ENCODE measurements at regions not wholly inside any gene's neighbourhood (a gene's known extent, or its start where the extent isn't known, plus 50 kb on each side); places are given as distances from the start of the nearest gene placed in this dataset.

DNA sequence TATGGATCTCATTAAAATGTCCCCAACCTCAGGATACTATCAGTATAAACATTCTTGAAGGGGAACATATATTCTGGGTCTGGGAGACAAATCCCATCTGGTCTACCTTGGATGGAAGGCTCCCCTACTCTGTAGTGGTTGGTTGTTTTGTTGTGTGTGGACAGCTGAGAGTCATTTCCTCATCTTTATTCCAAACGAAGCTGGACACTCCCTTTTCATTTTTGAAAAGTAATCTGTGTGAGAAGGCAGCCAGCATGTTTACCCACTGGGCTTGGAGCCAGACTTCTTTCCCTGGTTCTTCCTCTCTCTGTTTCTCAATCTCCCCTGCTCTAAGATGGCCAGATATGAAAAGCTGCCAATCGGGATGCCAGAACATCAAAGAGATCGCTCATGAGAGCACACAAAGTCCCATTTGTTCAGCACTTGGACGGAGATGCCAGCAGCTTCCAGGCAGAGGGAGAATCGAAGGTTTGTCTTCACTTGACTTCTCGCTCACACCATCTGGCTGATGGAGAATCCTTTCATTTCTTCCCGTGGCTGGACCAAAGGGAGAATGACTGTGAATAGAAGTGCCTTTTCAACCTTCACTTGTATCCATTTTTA lies 108.1 kb upstream of the AGR3 start (continued):
- no peak; the same call in 1 of the 2 replicates for TF ChIP-seq ZNF460 (CRISPR knock-in tag; IDR thresholded peaks at IDR 0.05; ENCODE audit: borderline replicate concordance)
- no peak for TF ChIP-seq NFE2 (CRISPR knock-in tag; IDR thresholded peaks at IDR 0.05)
- peak; percentile 69; the same call in 1 of the 2 replicates for TF ChIP-seq ZNF136 (CRISPR knock-in tag; IDR thresholded peaks at IDR 0.05; ENCODE audit: low read depth)
- TF ChIP-seq, protein P1, sequence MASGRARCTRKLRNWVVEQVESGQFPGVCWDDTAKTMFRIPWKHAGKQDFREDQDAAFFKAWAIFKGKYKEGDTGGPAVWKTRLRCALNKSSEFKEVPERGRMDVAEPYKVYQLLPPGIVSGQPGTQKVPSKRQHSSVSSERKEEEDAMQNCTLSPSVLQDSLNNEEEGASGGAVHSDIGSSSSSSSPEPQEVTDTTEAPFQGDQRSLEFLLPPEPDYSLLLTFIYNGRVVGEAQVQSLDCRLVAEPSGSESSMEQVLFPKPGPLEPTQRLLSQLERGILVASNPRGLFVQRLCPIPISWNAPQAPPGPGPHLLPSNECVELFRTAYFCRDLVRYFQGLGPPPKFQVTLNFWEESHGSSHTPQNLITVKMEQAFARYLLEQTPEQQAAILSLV (CRISPR knock-in tag; IDR thresholded peaks at IDR 0.05; ENCODE audit: borderline replicate concordance) = 0 out of 2 replicates have a peak, but pooled peaks have one; percentile 35
- TF ChIP-seq EED (CRISPR knock-in tag; IDR thresholded peaks at IDR 0.05) = no peak
- peak; percentile 95 for TF ChIP-seq TEAD3 (CRISPR knock-in tag; optimal IDR thresholded peaks at IDR 0.05; ENCODE audit: borderline replicate concordance)
- TF ChIP-seq ZNF572 (CRISPR knock-in tag; IDR thresholded peaks at IDR 0.05) = no peak
- TF ChIP-seq, protein P2, sequence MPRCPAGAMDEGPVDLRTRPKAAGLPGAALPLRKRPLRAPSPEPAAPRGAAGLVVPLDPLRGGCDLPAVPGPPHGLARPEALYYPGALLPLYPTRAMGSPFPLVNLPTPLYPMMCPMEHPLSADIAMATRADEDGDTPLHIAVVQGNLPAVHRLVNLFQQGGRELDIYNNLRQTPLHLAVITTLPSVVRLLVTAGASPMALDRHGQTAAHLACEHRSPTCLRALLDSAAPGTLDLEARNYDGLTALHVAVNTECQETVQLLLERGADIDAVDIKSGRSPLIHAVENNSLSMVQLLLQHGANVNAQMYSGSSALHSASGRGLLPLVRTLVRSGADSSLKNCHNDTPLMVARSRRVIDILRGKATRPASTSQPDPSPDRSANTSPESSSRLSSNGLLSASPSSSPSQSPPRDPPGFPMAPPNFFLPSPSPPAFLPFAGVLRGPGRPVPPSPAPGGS (CRISPR knock-in tag; IDR thresholded peaks at IDR 0.05) = no peak
- TF ChIP-seq, protein P3, sequence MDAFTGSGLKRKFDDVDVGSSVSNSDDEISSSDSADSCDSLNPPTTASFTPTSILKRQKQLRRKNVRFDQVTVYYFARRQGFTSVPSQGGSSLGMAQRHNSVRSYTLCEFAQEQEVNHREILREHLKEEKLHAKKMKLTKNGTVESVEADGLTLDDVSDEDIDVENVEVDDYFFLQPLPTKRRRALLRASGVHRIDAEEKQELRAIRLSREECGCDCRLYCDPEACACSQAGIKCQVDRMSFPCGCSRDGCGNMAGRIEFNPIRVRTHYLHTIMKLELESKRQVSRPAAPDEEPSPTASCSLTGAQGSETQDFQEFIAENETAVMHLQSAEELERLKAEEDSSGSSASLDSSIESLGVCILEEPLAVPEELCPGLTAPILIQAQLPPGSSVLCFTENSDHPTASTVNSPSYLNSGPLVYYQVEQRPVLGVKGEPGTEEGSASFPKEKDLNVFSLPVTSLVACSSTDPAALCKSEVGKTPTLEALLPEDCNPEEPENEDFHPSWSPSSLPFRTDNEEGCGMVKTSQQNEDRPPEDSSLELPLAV (CRISPR knock-in tag; conservative IDR thresholded peaks at IDR 0.05; ENCODE audit: low read depth) = no peak
- TF ChIP-seq SUZ12 (IDR thresholded peaks at IDR 0.05; ENCODE audit: low read depth, low read length) = no peak
- TF ChIP-seq TGIF2 (CRISPR knock-in tag; IDR thresholded peaks at IDR 0.05) = peak; percentile 27; the same call in 1 of the 2 replicates
- TF ChIP-seq, protein P4, sequence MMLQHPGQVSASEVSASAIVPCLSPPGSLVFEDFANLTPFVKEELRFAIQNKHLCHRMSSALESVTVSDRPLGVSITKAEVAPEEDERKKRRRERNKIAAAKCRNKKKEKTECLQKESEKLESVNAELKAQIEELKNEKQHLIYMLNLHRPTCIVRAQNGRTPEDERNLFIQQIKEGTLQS (CRISPR knock-in tag; IDR thresholded peaks at IDR 0.05) = no peak
- peak; percentile 83 for TF ChIP-seq SIX4 (CRISPR knock-in tag; IDR thresholded peaks at IDR 0.05)
- no peak for TF ChIP-seq MAF1 (CRISPR knock-in tag; IDR thresholded peaks at IDR 0.05; ENCODE audit: borderline replicate concordance)
- TF ChIP-seq, protein P5, sequence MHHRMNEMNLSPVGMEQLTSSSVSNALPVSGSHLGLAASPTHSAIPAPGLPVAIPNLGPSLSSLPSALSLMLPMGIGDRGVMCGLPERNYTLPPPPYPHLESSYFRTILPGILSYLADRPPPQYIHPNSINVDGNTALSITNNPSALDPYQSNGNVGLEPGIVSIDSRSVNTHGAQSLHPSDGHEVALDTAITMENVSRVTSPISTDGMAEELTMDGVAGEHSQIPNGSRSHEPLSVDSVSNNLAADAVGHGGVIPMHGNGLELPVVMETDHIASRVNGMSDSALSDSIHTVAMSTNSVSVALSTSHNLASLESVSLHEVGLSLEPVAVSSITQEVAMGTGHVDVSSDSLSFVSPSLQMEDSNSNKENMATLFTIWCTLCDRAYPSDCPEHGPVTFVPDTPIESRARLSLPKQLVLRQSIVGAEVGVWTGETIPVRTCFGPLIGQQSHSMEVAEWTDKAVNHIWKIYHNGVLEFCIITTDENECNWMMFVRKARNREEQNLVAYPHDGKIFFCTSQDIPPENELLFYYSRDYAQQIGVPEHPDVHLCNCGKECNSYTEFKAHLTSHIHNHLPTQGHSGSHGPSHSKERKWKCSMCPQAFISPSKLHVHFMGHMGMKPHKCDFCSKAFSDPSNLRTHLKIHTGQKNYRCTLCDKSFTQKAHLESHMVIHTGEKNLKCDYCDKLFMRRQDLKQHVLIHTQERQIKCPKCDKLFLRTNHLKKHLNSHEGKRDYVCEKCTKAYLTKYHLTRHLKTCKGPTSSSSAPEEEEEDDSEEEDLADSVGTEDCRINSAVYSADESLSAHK (CRISPR knock-in tag; IDR thresholded peaks at IDR 0.05; ENCODE audit: borderline replicate concordance) = no peak
- TF ChIP-seq MAFK (conservative IDR thresholded peaks at IDR 0.05 in 1 of 2, IDR thresholded peaks at IDR 0.05 in 1 of 2; ENCODE audit: low read length in 2 of 2) = no peak
- TF ChIP-seq ZFP36 (IDR thresholded peaks at IDR 0.05; ENCODE audit: borderline replicate concordance, low read depth, low read length, partially characterized antibody) = no peak
- TF ChIP-seq, protein P6, sequence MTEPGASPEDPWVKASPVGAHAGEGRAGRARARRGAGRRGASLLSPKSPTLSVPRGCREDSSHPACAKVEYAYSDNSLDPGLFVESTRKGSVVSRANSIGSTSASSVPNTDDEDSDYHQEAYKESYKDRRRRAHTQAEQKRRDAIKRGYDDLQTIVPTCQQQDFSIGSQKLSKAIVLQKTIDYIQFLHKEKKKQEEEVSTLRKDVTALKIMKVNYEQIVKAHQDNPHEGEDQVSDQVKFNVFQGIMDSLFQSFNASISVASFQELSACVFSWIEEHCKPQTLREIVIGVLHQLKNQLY (CRISPR knock-in tag; IDR thresholded peaks at IDR 0.05) = peak; percentile 88; the same call in 1 of the 2 replicates
- peak; percentile 89 for TF ChIP-seq HDAC1 (CRISPR knock-in tag; IDR thresholded peaks at IDR 0.05)
- peak; percentile 91 for TF ChIP-seq ZNF350 (CRISPR knock-in tag; IDR thresholded peaks at IDR 0.05; ENCODE audit: borderline replicate concordance, low read depth)
- TF ChIP-seq, protein P7, sequence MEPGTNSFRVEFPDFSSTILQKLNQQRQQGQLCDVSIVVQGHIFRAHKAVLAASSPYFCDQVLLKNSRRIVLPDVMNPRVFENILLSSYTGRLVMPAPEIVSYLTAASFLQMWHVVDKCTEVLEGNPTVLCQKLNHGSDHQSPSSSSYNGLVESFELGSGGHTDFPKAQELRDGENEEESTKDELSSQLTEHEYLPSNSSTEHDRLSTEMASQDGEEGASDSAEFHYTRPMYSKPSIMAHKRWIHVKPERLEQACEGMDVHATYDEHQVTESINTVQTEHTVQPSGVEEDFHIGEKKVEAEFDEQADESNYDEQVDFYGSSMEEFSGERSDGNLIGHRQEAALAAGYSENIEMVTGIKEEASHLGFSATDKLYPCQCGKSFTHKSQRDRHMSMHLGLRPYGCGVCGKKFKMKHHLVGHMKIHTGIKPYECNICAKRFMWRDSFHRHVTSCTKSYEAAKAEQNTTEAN (CRISPR knock-in tag; conservative IDR thresholded peaks at IDR 0.05) = peak; percentile 78; the same call in 1 of the 2 replicates

All from HepG2 (cell line).